ENCODE measurements at regions not wholly inside any gene's neighbourhood (a gene's known extent, or its start where the extent isn't known, plus 50 kb on each side); places are given as distances from the start of the nearest gene placed in this dataset.

GRCh38 chr5:2017540-2018389, 135.0 kb upstream of the IRX4 start:
- no peak for DNase-seq

- DNase-seq: no peak
These were observed 133.2 kb upstream of the IRX4 start for GRCh38 chr5:2015961-2016360.

DNA sequence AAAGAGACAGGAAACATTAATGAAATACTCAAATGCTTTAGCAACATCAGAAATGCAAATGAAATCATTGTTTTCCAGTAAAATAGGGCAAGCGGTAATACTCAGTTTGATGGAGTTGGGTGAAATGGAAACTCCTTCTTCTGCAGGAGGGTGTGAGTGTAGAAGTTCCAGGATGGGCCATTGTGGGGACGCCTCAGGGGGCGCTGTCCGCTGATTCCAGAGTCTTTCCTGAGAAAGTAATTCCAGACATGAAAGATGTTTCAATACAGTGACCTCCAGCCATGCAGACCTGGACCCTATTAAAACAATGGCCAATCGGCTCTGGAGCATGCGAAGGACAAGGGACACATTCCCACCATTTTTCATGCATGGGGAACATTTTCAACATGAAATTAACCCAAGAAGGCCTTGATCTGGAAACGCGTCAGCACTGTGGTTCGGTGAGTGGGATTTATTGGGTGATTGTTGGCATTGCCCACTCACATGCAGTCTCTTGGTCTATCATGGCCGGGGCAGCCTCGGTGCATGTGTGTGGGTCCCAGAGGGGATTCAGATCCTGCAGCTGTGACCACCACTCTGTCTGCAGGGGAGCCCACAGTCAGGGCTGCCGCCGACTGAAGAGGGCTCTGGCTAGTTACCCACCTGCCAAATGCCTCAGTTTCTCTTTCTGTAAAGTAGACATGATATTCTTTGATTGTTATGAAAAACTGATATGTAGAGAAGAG, 132.6 kb upstream of the IRX4 start:
- no peak for DNase-seq

GRCh38 chr5:2014058-2014610, 131.4 kb upstream of the IRX4 start:
- no peak for DNase-seq

DNA sequence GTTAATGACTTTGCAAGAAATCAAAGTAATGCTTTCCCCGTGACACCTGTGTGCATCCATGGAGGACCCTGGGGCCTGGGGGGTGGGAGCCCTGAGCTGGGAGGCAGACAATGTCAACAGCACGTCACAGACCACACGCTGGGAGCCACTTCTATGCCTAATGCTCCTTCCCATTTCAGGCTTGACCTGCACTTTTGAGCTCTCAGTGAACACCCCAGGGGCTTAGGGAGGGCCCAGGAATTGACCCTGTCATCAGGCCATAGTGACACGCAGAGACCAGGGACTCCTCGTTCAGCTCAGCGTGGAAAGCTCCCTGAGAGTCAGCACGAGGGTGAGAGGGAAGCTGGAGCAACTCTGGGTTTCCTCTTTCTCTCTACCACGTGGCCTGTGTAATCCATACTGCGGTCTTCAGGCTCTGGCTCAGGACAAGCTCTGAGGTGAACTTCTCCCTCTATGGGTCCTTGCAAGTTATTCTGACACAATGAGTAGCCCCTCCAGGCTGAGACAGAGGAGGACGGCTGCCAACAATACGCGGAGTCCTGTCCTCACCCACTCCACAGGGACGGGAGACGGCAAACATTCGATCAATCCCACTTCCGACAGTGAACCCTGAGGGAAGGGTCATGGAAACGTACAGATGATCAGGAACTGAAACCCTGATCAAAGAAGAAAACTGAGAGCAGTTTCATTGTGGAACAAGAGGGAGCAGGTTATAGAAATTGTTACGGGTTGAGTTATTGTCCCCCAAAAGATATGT, 130.8 kb upstream of the IRX4 start:
- DNase-seq: no peak

GRCh38 chr5:2012885-2013284, 130.2 kb upstream of the IRX4 start:
- no peak for DNase-seq

- DNase-seq: no peak
These were observed 129.0 kb upstream of the IRX4 start for GRCh38 chr5:2011481-2012411.

- DNase-seq: no peak
These were observed 128.2 kb upstream of the IRX4 start for GRCh38 chr5:2010940-2011339.

- DNase-seq: no peak
These were observed 127.5 kb upstream of the IRX4 start for GRCh38 chr5:2009986-2010914.

DNA sequence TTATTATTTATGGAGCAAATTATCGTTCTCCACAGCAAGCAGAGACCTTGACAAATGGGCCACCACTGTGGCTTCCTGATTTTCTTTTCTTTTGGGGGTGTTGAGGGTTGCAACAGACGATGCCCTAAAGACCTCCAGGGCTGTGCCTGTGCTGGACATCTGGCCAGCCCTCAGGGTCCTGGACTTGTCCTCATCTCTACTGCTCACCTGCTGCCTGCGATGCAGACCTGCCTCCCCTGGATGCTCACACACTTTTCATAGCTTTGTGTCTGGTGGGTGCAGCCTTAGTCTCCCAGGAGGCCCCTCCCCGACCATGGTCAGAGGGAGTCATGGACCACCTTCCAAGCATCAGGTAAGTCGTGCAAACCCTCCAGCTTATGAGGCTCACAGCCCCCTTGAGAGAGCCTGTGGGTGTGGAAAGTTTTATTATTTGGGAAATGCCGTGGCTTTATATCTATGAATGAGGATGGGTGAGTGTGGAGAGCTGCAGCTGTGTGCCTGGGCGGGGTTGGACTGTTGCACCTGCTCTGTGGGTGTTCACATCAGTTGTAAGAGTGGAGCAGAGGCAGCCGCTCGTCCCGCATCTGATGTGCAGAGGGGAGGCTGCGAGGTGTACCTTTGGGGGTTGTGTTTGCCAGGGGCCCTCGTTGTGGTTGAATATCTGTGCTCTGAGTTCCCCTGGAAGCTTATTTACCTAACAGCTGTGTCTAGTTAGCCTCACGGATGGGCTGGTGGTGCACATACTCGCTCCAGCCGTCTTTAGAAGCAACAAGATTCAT, 126.3 kb upstream of the IRX4 start:
- DNase-seq: no peak

DNA sequence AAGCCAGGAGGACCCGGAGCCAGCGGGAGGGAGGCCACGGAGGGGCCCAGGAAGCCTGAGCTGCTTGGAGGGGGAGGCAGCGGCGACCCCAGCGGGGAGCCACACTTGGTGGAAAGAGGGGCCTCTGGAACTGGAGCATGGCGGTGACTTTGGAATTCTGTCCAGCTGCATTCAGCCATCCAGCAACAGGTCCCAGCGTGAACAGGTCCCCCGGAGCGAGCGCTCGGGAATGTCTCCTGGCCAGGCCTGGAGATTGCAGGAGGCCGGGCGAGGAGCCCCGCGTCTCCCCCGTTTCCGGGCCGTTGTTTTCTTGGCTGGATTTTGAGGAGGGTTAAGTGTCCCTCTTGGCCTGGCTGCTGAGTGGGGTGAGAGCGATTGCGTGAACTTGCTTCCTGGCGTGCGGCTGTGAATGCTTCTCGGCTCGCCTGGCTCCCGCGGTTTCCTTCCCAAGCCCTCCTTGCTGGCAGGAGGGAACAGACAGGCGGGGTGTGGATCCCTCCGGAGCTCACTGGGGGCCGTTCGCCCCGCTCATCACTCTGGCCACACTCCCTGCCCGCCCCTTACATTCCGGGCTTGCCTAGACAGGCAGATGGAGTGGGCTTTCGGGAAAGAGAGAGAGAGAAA, 125.3 kb upstream of the IRX4 start:
- DNase-seq: peak; percentile 22

DNA sequence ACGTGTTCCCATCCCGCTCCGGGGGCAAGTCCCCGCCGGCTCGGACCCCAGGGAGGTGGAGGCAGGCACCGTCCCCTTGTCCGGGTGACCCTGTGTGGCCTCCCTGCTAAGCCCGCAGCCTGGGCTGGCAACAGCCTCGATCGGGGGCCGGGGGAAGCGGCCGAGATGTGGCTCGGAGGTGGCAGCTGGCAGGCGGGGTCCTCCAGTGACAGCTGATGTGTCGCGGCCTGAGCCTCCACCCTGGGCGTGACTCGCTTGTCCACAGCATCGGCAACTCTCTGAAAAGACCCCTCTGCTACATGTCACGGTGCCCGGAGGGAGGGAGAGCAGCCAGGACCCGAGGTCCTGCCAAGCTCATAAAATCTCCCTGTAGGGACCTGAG, 124.8 kb upstream of the IRX4 start:
- no peak for DNase-seq

DNA sequence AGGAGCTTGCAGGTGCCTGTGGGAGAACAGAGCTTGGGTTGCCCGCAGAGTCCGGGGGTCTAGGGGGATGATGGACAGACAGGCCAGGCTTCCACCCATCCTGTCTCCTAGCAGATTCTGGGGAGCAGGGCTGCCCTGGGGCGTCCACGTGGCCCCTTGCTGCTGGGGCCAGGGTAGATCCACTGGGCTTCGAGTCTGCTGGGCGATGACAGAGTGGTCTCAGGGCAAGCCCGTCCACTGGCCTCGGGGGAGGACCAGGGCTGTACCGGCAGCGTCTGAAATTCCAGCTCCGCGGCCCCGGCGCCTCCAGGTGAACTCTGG, 124.2 kb upstream of the IRX4 start:
- no peak for DNase-seq

- no peak for DNase-seq
These were observed 123.7 kb upstream of the IRX4 start for GRCh38 chr5:2006193-2006970.

DNA sequence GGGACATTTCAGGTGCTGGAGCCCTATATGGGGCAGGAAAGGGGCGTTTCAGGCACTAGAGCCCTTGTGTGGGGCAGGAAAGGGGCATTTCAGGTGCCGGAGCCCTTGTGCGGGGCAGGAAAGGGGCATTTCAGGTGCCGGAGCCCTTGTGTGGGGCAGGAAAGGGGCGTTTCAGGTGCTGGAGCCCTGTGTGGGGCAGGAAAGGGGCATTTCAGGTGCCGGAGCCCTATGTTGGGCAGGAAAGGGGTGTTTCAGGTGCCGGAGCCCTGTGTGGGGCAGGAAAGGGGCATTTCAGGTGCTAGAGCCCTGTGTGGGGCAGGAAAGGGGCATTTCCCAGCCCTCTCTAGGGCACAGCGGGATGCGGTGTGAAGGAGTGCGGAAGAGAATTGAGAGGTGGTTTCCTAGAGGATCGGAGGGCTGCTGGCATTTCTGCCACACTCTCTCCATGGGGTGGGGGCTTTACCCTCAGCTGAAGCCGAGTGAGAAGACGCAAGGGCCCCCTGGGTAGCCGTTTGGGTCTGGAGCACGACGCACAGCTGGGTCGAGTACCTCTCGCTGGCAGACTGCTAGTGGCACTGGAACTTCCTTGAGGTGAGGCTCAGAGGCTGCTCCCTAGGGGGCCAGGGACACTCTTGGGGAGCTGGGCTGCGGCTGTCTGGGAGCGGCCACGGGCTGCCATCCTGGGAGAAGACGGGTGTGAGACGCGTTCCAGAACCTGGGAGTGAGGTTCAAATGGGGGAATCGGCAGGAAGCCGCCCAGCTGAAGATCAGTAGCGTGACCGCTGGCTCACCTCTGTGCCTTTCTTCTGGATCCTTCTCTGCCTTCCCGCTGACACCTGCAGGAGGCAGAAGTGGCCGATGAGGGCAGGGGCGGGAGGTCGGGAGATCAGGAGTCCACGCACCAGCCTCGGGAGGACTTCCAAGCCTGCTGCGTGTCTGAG, 122.6 kb upstream of the IRX4 start:
- DNase-seq: no peak

DNA sequence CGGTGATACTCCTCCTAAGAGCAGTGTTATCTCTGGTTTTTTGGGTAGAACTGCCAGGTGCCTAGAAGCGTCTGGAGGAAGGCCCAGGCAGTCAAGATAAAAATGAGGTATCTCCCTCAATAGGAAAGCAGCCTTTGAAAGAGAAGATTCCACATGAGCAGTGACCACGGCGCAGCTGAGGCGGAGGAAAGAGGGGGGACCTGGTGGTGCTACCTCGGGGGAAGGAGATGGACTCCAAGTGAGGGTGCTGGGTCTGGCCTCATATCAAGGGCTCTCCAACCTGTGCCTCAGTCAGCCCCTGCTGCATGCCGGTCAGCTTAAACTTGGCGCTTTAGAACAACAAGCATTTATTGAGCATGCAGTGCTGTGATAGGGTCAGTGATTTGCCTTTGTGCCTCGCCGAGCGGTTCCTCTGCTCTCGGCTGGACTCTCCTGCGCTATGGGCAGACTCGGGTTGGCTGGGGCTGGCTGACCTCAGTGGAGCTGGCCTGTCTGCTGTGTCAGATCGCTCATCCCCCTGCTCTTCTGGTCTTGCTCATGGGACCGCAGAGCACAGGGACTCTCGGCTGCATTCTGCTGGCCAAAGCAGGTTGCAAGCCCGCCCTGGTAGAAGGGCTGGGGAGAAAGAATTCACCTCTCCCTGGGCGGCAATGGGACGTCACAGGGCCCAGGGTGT, 121.1 kb upstream of the IRX4 start:
- DNase-seq: no peak

DNA sequence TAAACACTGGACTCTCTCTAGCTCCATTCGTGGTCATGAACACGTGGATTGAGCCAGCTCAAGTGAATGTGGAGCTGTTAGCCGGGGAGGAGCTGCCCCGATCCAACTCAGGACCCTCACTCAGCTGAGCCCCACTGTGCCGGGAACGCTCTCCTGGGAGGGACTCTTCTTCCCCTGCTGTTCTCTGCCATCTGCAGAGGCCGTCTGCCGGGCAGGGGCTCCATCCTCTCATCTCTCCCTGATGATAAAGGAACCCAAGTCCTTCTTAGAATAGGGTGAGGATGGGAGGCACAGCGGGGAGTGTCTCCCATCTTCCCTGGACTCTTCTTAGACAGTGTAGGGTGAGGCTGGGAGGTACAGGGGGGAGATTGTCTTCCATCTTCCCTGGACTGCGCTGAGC, 120.5 kb upstream of the IRX4 start:
- no peak for DNase-seq

Data from hindlimb muscle (tissue), 1 donor.